Keratinocyte (primary cell): ENCODE measurements at regions not wholly inside any gene's neighbourhood (a gene's known extent, or its start where the extent isn't known, plus 50 kb on each side); places are given as distances from the start of the nearest gene placed in this dataset.
A peak's percentile ranks its signal among the peaks of the same experiment; 100 is the strongest.

ENCODE experiments used
- DNase-seq: peaks from one replicate; pipeline ENCODE4 v3.0.0-alpha.2; 2011; ENCODE audit warnings: low read depth, missing footprints, low spot score
- FAIRE-seq: peaks from 2 replicates; lab custom pipeline; 2011; peaks lifted over from hg19 to GRCh38; lab: Jason Lieb, UNC
- H2AFZ ChIP-seq: 2 replicates; pipeline ENCODE4 v1.6.0; 2012; ENCODE audit warnings: low read length, control low read depth, inconsistent platforms; ENCODE audit not compliant: control insufficient read depth
- H3K27ac ChIP-seq: 2 replicates; pipeline ENCODE4 v1.5.1; 2011; ENCODE audit warnings: low read length; ENCODE audit not compliant: control insufficient read depth, insufficient read depth
- H3K27me3 ChIP-seq: 3 replicates; pipeline ENCODE4 v1.6.0; 2011; ENCODE audit warnings: low read length; ENCODE audit not compliant: control insufficient read depth, insufficient read depth; ENCODE audit errors: extremely low read depth
- H3K36me3 ChIP-seq, 2 experiments: 2 replicates in 1 of 2; 3 replicates in 1 of 2; pipeline ENCODE4 v1.5.1; 2011; ENCODE audit warnings: low read length in 2 of 2, mild to moderate bottlenecking in 1 of 2; ENCODE audit not compliant: control insufficient read depth in 2 of 2, insufficient read depth in 2 of 2; ENCODE audit errors: extremely low read depth in 1 of 2
- H3K4me1 ChIP-seq: 3 replicates; pipeline ENCODE4 v1.5.1; 2011; ENCODE audit warnings: low read length; ENCODE audit not compliant: control insufficient read depth, insufficient read depth; ENCODE audit errors: extremely low read depth
- H3K4me2 ChIP-seq: 3 replicates; pipeline ENCODE4 v1.6.0; 2011; ENCODE audit warnings: low read depth, low read length; ENCODE audit not compliant: control insufficient read depth, insufficient read depth; ENCODE audit errors: extremely low read depth
- H3K4me3 ChIP-seq, 3 experiments: fragments of 200-600 bp in 1 of 3; sonication (generic) in 1 of 3; 2 replicates in 2 of 3; 3 replicates in 1 of 3; pipeline ENCODE4 v1.5.1; 2011 to 2016; ENCODE audit warnings: low read length in 3 of 3, mild to moderate bottlenecking in 3 of 3, control low read depth in 2 of 3, inconsistent platforms in 1 of 3, low read depth in 1 of 3, mixed read lengths in 1 of 3, mixed run types in 1 of 3, moderate library complexity in 1 of 3; ENCODE audit not compliant: control insufficient read depth in 2 of 3, insufficient read depth in 2 of 3; ENCODE audit errors: extremely low read depth in 1 of 3
- H3K79me2 ChIP-seq: 2 replicates; pipeline ENCODE4 v1.6.0; 2012; ENCODE audit warnings: low read length; ENCODE audit not compliant: control insufficient read depth, insufficient read depth
- H3K9ac ChIP-seq: 3 replicates; pipeline ENCODE4 v1.6.0; 2011; ENCODE audit warnings: low read length; ENCODE audit not compliant: control insufficient read depth, insufficient read depth; ENCODE audit errors: extremely low read depth
- H3K9me1 ChIP-seq: 3 replicates; pipeline ENCODE4 v1.6.0; 2011; ENCODE audit warnings: low read length; ENCODE audit not compliant: control insufficient read depth, insufficient read depth; ENCODE audit errors: extremely low read depth
- H3K9me3 ChIP-seq: 2 replicates; pipeline ENCODE4 v1.5.1; 2012; ENCODE audit warnings: low read depth, low read length; ENCODE audit not compliant: control insufficient read depth
- H4K20me1 ChIP-seq: 3 replicates; pipeline ENCODE4 v1.6.0; 2011; ENCODE audit warnings: low read length; ENCODE audit not compliant: control insufficient read depth, insufficient read depth; ENCODE audit errors: extremely low read depth
- EZH2 ChIP-seq: IDR thresholded peaks from one replicate; pipeline ENCODE4 v1.6.1; 2012; ENCODE audit warnings: inconsistent platforms, mild to moderate bottlenecking, low read length, moderate library complexity
- dilution Hi-C: fragments of 300-500 bp; cut with MboI; formaldehyde crosslinking; loops from one replicate; pipeline ENCODE4 v1.7.0; 2020; ENCODE audit warnings: low sequenced_read_pairs; ENCODE audit not compliant: extremely low pct_ligation_motif_present
- TF ChIP-seq, protein P1 (sequence below), 3 experiments: IDR thresholded peaks in 1 of 3; conservative IDR thresholded peaks in 1 of 3; optimal IDR thresholded peaks in 1 of 3; 2 replicates in 2 of 3; 3 replicates in 1 of 3; pipeline versions ENCODE3 to v1.5.1; 2011; ENCODE audit warnings: low read length in 3 of 3, mild to moderate bottlenecking in 3 of 3, moderate library complexity in 2 of 3, control low read depth in 1 of 3, inconsistent platforms in 1 of 3; ENCODE audit not compliant: insufficient read depth in 2 of 3; ENCODE audit errors: extremely low read depth in 1 of 3

DNA sequence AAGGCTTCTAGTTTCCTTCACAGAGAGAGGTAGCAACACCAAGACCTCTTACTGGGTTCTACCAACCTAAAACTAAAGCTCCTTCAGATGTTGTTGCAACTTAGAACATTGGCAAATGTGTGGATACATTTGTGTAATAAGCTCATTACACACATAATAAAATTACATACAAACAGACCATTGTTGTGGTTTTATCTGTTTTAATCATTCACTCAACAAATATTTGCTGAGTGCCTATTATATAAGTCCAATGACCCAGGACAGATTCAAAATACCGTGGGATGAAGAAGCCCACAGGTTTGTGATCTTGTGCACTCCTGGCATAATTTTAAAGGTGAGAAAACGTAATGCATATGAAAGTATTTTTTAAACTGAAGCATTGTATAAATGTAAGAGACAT, 160.4 kb upstream of the NPVF start:
- TF ChIP-seq EZH2 = no peak
- TF ChIP-seq, protein P1, sequence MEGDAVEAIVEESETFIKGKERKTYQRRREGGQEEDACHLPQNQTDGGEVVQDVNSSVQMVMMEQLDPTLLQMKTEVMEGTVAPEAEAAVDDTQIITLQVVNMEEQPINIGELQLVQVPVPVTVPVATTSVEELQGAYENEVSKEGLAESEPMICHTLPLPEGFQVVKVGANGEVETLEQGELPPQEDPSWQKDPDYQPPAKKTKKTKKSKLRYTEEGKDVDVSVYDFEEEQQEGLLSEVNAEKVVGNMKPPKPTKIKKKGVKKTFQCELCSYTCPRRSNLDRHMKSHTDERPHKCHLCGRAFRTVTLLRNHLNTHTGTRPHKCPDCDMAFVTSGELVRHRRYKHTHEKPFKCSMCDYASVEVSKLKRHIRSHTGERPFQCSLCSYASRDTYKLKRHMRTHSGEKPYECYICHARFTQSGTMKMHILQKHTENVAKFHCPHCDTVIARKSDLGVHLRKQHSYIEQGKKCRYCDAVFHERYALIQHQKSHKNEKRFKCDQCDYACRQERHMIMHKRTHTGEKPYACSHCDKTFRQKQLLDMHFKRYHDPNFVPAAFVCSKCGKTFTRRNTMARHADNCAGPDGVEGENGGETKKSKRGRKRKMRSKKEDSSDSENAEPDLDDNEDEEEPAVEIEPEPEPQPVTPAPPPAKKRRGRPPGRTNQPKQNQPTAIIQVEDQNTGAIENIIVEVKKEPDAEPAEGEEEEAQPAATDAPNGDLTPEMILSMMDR (optimal IDR thresholded peaks at IDR 0.05 in 1 of 3, IDR thresholded peaks at IDR 0.05 in 1 of 3, conservative IDR thresholded peaks at IDR 0.05 in 1 of 3; ENCODE audit: extremely low read depth in 1 of 3, insufficient read depth in 2 of 3, low read length in 3 of 3) = no peak
- Histone ChIP-seq H3K4me1 (no peaks in the 10 kb centered on the region), H4K20me1 (no peaks in the 10 kb centered on the region), H3K27me3 (peaks cover 30% of the 10 kb centered on the region), H2AFZ (no peak overlapping the region), H3K4me2 (no peak overlapping the region), H3K9ac (no peak overlapping the region), H3K27ac (no peak overlapping the region), H3K79me2 (no peaks in the 10 kb centered on the region), H3K9me1 (no peaks in the 10 kb centered on the region), H3K4me3 (no peak overlapping the region), H3K36me3 (no peaks in the 10 kb centered on the region), H3K9me3 (no peaks in the 10 kb centered on the region)
- dilution Hi-C loops = no loop called here
- FAIRE-seq (no peak), DNase-seq (no peak)

DNA sequence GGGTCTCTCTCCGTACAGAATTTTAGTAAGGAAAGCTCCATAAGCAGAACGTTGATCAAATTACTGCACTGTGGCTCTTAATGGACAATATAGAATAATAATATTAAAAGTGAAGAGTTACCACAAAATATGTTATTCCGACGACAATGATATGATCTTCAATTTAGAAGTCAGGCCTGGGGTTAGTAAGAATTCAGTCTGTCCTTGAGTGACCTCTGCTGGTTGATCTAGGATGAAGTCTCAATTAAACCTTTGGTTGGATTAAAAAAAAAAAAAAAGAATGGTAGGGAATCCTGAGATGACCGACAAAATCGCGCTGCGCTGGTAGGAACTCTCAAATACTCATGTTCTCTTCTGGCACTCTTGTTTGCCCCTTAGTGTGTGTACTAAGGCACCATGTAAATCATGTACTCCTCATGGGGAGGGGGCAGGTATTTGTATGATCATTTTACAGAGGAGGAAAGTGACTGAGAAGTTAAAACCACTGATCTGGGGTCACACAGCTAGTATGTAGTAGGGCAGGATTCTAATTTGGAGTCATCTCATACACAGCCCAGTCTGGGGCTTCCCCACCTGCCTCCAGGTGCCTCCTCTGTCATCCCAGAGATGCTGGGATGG, 161.3 kb upstream of the NPVF start:
- Histone ChIP-seq H3K4me1 (no peaks in the 10 kb centered on the region), H3K27me3 (peaks cover 22% of the 10 kb centered on the region), H2AFZ (no peak overlapping the region), H3K4me2 (no peak overlapping the region), H3K4me3 (no peak overlapping the region), H3K9ac (no peak overlapping the region), H3K79me2 (no peaks in the 10 kb centered on the region), H3K9me3 (no peaks in the 10 kb centered on the region), H3K36me3 (no peaks in the 10 kb centered on the region), H3K27ac (no peak overlapping the region), H4K20me1 (no peaks in the 10 kb centered on the region), H3K9me1 (no peaks in the 10 kb centered on the region)
- no peak for TF ChIP-seq EZH2
- TF ChIP-seq, protein P1 (optimal IDR thresholded peaks at IDR 0.05 in 1 of 3, IDR thresholded peaks at IDR 0.05 in 1 of 3, conservative IDR thresholded peaks at IDR 0.05 in 1 of 3; ENCODE audit: extremely low read depth in 1 of 3, insufficient read depth in 2 of 3, low read length in 3 of 3) = peak in 2 of 3 experiments; percentile 34 to 37
- DNase-seq (no peak), FAIRE-seq (no peak)
- dilution Hi-C loops = no loop called here
